Heart left ventricle (tissue), 16 donors: ENCODE measurements at regions not wholly inside any gene's neighbourhood (a gene's known extent, or its start where the extent isn't known, plus 50 kb on each side); places are given as distances from the start of the nearest gene placed in this dataset.

ENCODE experiments used
- ATAC-seq, 4 donors: fragments of 200-7000 bp; cut with Tn5 transposase; one replicate each; pipeline ENCODE4 v1.9.1; 2020 to 2022; ENCODE audit warnings: moderate library complexity in 4 of 4, mild to moderate bottlenecking in 3 of 4, moderate number of reproducible peaks in 1 of 4
- DNase-seq, 5 donors: peaks; one replicate each; pipeline ENCODE4 v3.0.0-alpha.2; 2020
- H3K27ac ChIP-seq, 12 donors: fragments of 200-600 bp; sonication (generic) in 4 of 12; one replicate each; pipeline versions ENCODE4 v1.5.0 to v1.8.0; 2016 to 2022; ENCODE audit warnings: mild to moderate bottlenecking in 2 of 12
- H3K27me3 ChIP-seq, 9 donors: fragments of 200-600 bp; sonication (generic) in 2 of 9; one replicate each; pipeline versions ENCODE4 v1.5.1 to v1.8.0; 2016 to 2022; ENCODE audit warnings: mild to moderate bottlenecking in 3 of 9
- H3K36me3 ChIP-seq, 9 donors: fragments of 200-600 bp; sonication (generic) in 2 of 9; one replicate each; pipeline versions ENCODE4 v1.5.0 to v1.8.0; 2018 to 2022; ENCODE audit warnings: mild to moderate bottlenecking in 2 of 9
- H3K4me1 ChIP-seq, 12 donors: fragments of 200-600 bp; sonication (generic) in 4 of 12; one replicate each; pipeline versions ENCODE4 v1.5.0 to v1.8.0; 2016 to 2022; ENCODE audit warnings: mild to moderate bottlenecking in 3 of 12
- H3K4me3 ChIP-seq, 12 donors: fragments of 200-600 bp; sonication (generic) in 4 of 12; one replicate each; pipeline versions ENCODE4 v1.5.0 to v1.8.0; 2017 to 2022; ENCODE audit warnings: mild to moderate bottlenecking in 9 of 12, moderate library complexity in 4 of 12
- H3K9me3 ChIP-seq, 12 donors: fragments of 200-600 bp; sonication (generic) in 4 of 12; one replicate each; pipeline versions ENCODE4 v1.5.0 to v1.8.0; 2016 to 2022; ENCODE audit warnings: mild to moderate bottlenecking in 1 of 12
- POLR2A ChIP-seq, 2 donors: fragments of 450-650 bp; IDR thresholded peaks; one replicate each; pipeline ENCODE4 v1.6.1; 2017; ENCODE audit warnings: antibody characterized with exemption in 2 of 2, mild to moderate bottlenecking in 2 of 2, moderate library complexity in 2 of 2
- WGBS, 4 donors: extraction: QIAGEN DNeasy Blood & Tissue Kit in 2 of 4; methylation state at CpG; one replicate each; pipeline versions ENCODE4 v1.1.5 to v1.1.7; 2013 to 2018; 5-methylcytosine and 5-hydroxymethylcytosine counted together
- intact Hi-C, 10 donors: fragments of 100-400 bp; cut with DNase I; formaldehyde crosslinking; loops; one replicate each; pipeline versions ENCODE4 v1.11.1 to v1.14.2; 2022
- TF ChIP-seq, protein P1 (sequence below), 12 donors: fragments of 200-600 bp; sonication (generic) in 4 of 12; IDR thresholded peaks; one replicate each; pipeline versions ENCODE4 v1.5.0 to v1.8.0; 2018 to 2022; ENCODE audit warnings: antibody characterized with exemption in 12 of 12, mild to moderate bottlenecking in 5 of 12
- donor health status: ischemic (EF 13 %, LVEDD 7.1; RV severe dilation, severe dysfunction).
- donor health status: healthy with polysubstance abuse.
- donor health status: DM: no; HTN: yes; CAD: no.
- donor health status: DM: no; HTN: no; CAD: no.
- donor health status: ischemic (EF 25% LVEDD 6.9; RV normal size, moderate dysfunction).
- donor health status: ischemic (EF 25% LVEDD 5.7; RV mildly dilated, moderate dysfunction).
- donor health status: healthy.
- donor health status: DM: yes; HTN: yes; CAD: no.
- donor health status: ischemic (EF 35%, LVEDD 5.7; RV mildly dilated, moderate dysfunction).
- donor health status: nonischemic (EF 11% LVEDD 7.7; RV severe dilation, severe dysfunction).
- donor health status: DM: yes; HTN: yes; CAD: no.
- donor health status: PGD.
- donor health status: ischemic (EF 29% LVEDD 5.4; RV normal size, mild dysfunction).
- donor health status: nonischemic (EF 23%, LVEDD 6.1; RV moderate dilation, normal function).

DNA sequence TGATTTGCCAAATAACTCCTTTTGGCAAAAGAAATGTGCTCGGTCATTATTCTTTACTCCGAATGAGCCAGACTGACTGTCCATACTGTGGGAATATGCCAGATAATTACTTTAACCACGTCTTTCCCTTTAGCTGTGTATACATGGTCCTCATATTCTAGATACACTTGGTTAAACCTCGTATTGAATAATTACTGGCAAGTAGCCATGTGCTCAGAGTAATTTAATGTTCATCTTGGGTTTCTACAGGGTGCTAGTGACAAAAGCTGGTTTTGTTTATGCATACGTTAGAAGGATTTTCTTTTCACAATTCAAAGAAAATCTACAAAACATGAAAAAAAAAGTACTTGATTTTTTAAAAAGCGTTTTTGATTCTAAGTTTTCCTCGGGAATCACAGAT, 540.3 kb downstream of the KCNJ2 start:
- Histone ChIP-seq H3K9me3 (no peaks in the 10 kb centered on the region), H3K4me3 (no peak overlapping the region), H3K36me3 (no peaks in the 10 kb centered on the region), H3K27me3 (peaks cover 0 to 2% (median 0%) of the 10 kb centered on the region in 9 donors), H3K4me1 (no peaks in the 10 kb centered on the region), H3K27ac (no peak overlapping the region)
- no peak for DNase-seq
- ATAC-seq: no peak
- TF ChIP-seq POLR2A (IDR thresholded peaks at IDR 0.05): no peak
- TF ChIP-seq, protein P1, sequence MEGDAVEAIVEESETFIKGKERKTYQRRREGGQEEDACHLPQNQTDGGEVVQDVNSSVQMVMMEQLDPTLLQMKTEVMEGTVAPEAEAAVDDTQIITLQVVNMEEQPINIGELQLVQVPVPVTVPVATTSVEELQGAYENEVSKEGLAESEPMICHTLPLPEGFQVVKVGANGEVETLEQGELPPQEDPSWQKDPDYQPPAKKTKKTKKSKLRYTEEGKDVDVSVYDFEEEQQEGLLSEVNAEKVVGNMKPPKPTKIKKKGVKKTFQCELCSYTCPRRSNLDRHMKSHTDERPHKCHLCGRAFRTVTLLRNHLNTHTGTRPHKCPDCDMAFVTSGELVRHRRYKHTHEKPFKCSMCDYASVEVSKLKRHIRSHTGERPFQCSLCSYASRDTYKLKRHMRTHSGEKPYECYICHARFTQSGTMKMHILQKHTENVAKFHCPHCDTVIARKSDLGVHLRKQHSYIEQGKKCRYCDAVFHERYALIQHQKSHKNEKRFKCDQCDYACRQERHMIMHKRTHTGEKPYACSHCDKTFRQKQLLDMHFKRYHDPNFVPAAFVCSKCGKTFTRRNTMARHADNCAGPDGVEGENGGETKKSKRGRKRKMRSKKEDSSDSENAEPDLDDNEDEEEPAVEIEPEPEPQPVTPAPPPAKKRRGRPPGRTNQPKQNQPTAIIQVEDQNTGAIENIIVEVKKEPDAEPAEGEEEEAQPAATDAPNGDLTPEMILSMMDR (IDR thresholded peaks at IDR 0.05): no peak
- intact Hi-C loops: no loop called here
- 59 to 73% (median 69%) methylated on average over 7 of the region's 7 CpGs for WGBS, 4 donors

DNA sequence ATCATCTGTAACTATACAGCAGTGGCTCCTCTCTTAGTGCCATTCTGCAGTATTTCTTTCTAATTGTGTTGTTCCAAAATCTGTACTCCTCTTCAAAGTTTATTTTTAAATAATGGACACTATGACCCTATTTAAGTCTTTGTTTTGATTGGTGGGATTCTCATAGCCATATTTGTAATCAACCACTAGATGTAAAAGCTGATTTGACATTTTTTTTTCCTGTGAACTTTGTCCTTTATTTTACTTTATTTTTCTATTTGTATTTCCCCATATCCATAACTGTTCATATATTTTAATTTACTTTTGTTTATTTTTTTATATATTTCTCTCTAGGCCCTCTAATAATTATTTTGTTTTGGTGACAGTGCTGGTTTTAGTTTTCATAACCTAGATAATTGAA, 544.4 kb downstream of the KCNJ2 start:
- H3K4me1 ChIP-seq: no peaks in the 10 kb centered on the region
- ATAC-seq (no peak), DNase-seq (no peak)
- H3K27ac ChIP-seq: no peak overlapping the region
- no peaks in the 10 kb centered on the region for H3K36me3 ChIP-seq
- H3K9me3 ChIP-seq: no peaks in the 10 kb centered on the region
- H3K4me3 ChIP-seq: no peak overlapping the region
- no peak for TF ChIP-seq POLR2A (IDR thresholded peaks at IDR 0.05)
- TF ChIP-seq, protein P1 (IDR thresholded peaks at IDR 0.05): no peak
- H3K27me3 ChIP-seq: no peaks in the 10 kb centered on the region
- intact Hi-C loops: no loop called here

DNA sequence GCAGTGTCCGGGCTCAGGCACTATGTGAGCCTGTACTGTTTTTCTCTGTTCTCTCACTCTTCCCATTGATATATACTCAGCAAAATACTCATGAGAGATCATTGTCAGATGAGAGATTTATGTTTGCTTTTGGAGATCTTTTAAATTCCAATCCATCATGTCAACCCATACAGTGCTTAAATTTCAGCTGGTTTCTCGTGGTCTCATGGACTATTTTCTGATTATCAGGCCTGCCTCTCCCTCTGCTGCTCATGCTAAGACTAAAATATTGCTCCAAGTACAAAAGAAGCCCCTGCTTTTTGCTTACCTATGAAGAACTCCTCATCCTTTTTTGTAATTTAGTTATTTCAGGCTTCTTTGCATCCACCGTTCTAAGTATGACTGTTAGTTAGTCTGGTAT, 547.2 kb downstream of the KCNJ2 start:
- TF ChIP-seq, protein P1 (IDR thresholded peaks at IDR 0.05): no peak
- TF ChIP-seq POLR2A (IDR thresholded peaks at IDR 0.05): no peak
- intact Hi-C loops: no loop called here
- WGBS, 4 donors: 81 to 90% (median 87%) methylated on average over 3 of the region's 3 CpGs
- H3K27ac ChIP-seq: no peak overlapping the region
- no peaks in the 10 kb centered on the region for H3K4me1 ChIP-seq
- DNase-seq (no peak), ATAC-seq (no peak)
- no peaks in the 10 kb centered on the region for H3K27me3 ChIP-seq
- H3K36me3 ChIP-seq: no peaks in the 10 kb centered on the region
- H3K4me3 ChIP-seq: no peak overlapping the region
- no peaks in the 10 kb centered on the region for H3K9me3 ChIP-seq

DNA sequence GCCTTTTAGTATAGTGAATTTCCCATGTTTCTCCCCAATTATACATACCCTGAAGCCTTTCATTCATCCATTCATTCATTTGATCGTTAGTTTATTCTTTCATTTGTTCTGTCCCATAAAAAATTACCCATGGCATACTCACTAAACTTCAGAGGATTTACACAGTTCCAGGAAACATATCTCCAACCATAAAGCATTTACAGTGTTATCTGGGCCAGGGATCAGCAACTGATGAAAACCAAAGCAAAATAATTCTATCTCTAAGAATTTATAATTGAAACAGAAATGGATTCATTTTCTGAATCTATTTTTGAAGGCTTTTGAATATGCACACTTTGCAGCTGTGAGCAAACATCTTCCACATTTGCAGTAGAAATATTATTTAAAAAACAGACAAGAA, 547.7 kb downstream of the KCNJ2 start:
- no peak for ATAC-seq
- Histone ChIP-seq H3K27ac (no peak overlapping the region), H3K4me3 (no peak overlapping the region), H3K27me3 (no peaks in the 10 kb centered on the region), H3K36me3 (no peaks in the 10 kb centered on the region), H3K4me1 (no peaks in the 10 kb centered on the region), H3K9me3 (no peaks in the 10 kb centered on the region)
- no peak for TF ChIP-seq POLR2A (IDR thresholded peaks at IDR 0.05)
- TF ChIP-seq, protein P1 (IDR thresholded peaks at IDR 0.05): no peak
- no peak for DNase-seq
- WGBS, 4 donors: 82 to 94% (median 91%) methylated on average over 1 of the region's 1 CpG
- intact Hi-C loops: no loop called here
